ENCODE measurements at regions not wholly inside any gene's neighbourhood (a gene's known extent, or its start where the extent isn't known, plus 50 kb on each side); places are given as distances from the start of the nearest gene placed in this dataset.

- TF ChIP-seq POLR2AphosphoS2 (conservative IDR thresholded peaks at IDR 0.05; ENCODE audit: low read length) = no peak
- no peak for TF ChIP-seq ZSCAN20 (CRISPR knock-in tag; IDR thresholded peaks at IDR 0.05)
- no peak for TF ChIP-seq ELK1 (IDR thresholded peaks at IDR 0.05; ENCODE audit: low read depth, low read length)
- no peak for TF ChIP-seq E2F6 (IDR thresholded peaks at IDR 0.05; ENCODE audit: borderline replicate concordance, low read depth)
- TF ChIP-seq MYC (IDR thresholded peaks at IDR 0.05; ENCODE audit: borderline replicate concordance, low read length) = no peak
- no peak for TF ChIP-seq POLR2A (IDR thresholded peaks at IDR 0.05; ENCODE audit: low read length)
Measured at GRCh38 chr12:77678621-77679020, 152.1 kb upstream of the NAV3 start.

Measured in A549 (cell line).